Upper lobe of right lung (tissue), 1 donor: ENCODE measurements at regions not wholly inside any gene's neighbourhood (a gene's known extent, or its start where the extent isn't known, plus 50 kb on each side); places are given as distances from the start of the nearest gene placed in this dataset.
A peak's percentile ranks its signal among the peaks of the same experiment; 100 is the strongest.

ENCODE experiments used
- ATAC-seq: fragments of 200-7000 bp; cut with Tn5 transposase; one replicate; pipeline ENCODE4 v1.9.1; 2020; ENCODE audit warnings: mild to moderate bottlenecking, moderate library complexity
- DNase-seq: peaks from one replicate; pipeline ENCODE4 v3.0.0-alpha.2; 2020
- H3K27ac ChIP-seq: fragments of 200-600 bp; one replicate; pipeline ENCODE4 v1.8.0; 2022
- H3K27me3 ChIP-seq: fragments of 200-600 bp; one replicate; pipeline ENCODE4 v1.8.0; 2022; ENCODE audit warnings: mild to moderate bottlenecking
- H3K36me3 ChIP-seq: fragments of 200-600 bp; one replicate; pipeline ENCODE4 v1.8.0; 2022
- H3K4me1 ChIP-seq: fragments of 200-600 bp; one replicate; pipeline ENCODE4 v1.8.0; 2022
- H3K4me3 ChIP-seq: fragments of 200-600 bp; one replicate; pipeline ENCODE4 v1.8.0; 2022; ENCODE audit warnings: mild to moderate bottlenecking
- H3K9me3 ChIP-seq: fragments of 200-600 bp; one replicate; pipeline ENCODE4 v1.8.0; 2022
- intact Hi-C: fragments of 100-400 bp; cut with DNase I; formaldehyde crosslinking; loops from one replicate; pipeline ENCODE4 v1.11.0; 2022
- TF ChIP-seq, protein P1 (sequence below): fragments of 200-600 bp; IDR thresholded peaks from one replicate; pipeline ENCODE4 v1.8.0; 2022; ENCODE audit warnings: antibody characterized with exemption
- donor health status: DM: no; HTN: yes; CAD: no; lungs with severe emphysema.

DNA sequence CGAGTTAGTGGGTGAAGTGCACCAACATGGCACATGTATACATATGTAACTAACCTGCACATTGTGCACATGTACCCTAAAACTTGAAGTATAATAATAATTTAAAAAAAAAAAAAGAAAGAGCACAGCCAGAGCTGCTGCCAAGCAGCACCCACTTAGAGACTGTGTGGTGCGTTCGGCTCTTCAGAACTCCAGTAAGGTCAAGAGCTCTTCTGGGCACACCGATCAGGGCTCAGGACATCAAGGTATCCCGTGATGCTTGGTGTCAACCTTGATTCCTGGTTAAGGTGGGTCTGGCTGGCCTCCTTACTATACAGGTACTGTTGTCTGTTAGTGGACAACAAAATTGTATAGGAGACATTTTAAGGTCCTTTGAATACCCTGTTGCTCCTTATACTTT, 385.7 kb upstream of the AKR1E2 start:
- Histone ChIP-seq H3K9me3 (peaks cover 4% of the 10 kb centered on the region), H3K27me3 (no peaks in the 10 kb centered on the region), H3K4me3 (no peak overlapping the region), H3K36me3 (no peaks in the 10 kb centered on the region), H3K4me1 (no peaks in the 10 kb centered on the region), H3K27ac (no peak overlapping the region)
- TF ChIP-seq, protein P1, sequence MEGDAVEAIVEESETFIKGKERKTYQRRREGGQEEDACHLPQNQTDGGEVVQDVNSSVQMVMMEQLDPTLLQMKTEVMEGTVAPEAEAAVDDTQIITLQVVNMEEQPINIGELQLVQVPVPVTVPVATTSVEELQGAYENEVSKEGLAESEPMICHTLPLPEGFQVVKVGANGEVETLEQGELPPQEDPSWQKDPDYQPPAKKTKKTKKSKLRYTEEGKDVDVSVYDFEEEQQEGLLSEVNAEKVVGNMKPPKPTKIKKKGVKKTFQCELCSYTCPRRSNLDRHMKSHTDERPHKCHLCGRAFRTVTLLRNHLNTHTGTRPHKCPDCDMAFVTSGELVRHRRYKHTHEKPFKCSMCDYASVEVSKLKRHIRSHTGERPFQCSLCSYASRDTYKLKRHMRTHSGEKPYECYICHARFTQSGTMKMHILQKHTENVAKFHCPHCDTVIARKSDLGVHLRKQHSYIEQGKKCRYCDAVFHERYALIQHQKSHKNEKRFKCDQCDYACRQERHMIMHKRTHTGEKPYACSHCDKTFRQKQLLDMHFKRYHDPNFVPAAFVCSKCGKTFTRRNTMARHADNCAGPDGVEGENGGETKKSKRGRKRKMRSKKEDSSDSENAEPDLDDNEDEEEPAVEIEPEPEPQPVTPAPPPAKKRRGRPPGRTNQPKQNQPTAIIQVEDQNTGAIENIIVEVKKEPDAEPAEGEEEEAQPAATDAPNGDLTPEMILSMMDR = no peak
- intact Hi-C loops = no loop called here
- ATAC-seq = peak; percentile 61
- no peak for DNase-seq

DNA sequence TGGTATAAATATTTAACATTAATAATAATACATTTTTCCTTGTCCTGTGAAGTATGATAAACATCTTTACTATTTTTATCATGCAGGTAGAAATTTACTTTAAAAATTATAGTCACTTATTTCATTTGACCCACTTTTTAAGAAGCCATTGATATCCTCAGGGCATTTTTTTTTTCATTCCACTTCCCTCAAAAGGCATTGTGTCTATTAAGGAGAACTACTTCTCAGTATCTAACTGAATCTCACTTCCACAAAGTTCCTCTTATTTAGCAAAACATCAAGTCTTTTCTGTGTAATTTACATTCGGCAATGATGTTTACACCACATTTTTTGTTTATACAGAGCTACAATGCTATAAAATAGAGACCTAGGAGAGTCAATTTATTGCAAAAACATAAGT, 388.2 kb upstream of the AKR1E2 start:
- intact Hi-C loops = no loop called here
- Histone ChIP-seq H3K4me1 (no peaks in the 10 kb centered on the region), H3K9me3 (no peaks in the 10 kb centered on the region), H3K36me3 (no peaks in the 10 kb centered on the region), H3K27me3 (no peaks in the 10 kb centered on the region), H3K4me3 (no peak overlapping the region), H3K27ac (no peak overlapping the region)
- TF ChIP-seq, protein P1 = no peak
- DNase-seq (no peak), ATAC-seq (no peak)

DNA sequence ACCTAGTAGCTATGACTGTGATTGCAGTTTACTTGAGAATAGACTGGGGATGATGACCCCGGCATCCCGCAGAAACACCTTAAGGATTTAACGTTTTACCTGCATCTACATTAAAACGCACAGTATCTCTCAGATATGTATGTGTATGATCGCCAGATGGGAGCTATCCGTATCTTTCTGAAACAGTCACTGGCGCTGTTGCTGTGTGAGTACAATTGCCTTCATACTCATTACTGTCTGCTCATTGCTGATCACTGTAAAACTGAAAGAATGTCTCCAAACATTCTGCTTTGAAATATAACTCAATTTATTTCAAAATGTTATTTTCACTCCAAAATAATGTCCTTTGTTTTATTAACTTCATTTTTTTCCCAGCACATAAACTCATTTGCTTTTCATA, 388.9 kb upstream of the AKR1E2 start:
- TF ChIP-seq, protein P1 = no peak
- Histone ChIP-seq H3K27ac (no peak overlapping the region), H3K4me3 (no peak overlapping the region), H3K36me3 (no peaks in the 10 kb centered on the region), H3K9me3 (no peaks in the 10 kb centered on the region), H3K27me3 (no peaks in the 10 kb centered on the region), H3K4me1 (no peaks in the 10 kb centered on the region)
- intact Hi-C loops = no loop called here
- ATAC-seq (no peak), DNase-seq (no peak)

DNA sequence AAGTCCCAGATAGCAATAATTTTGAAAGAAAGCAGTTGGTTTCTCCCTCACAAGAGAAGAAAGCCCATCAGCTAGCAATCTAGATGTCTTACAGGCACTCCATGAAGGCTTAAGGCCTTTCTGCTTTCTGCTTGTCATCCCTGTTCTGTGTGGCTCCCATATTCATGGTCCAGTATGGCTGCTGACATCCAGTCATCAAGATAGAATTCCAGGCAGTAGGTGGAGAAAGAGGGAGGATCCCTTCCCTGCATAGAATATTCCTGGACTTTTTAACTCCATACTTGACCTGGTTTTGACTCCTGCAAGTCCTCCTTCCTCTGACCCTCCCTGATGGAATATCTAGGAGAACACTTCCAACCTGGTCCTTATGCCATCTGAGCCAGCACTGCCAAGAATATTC, 389.9 kb upstream of the AKR1E2 start:
- H3K4me3 ChIP-seq = no peak overlapping the region
- TF ChIP-seq, protein P1 = no peak
- no peak overlapping the region for H3K27ac ChIP-seq
- ATAC-seq (no peak), DNase-seq (no peak)
- intact Hi-C loops = no loop called here
- H3K9me3 ChIP-seq = no peaks in the 10 kb centered on the region
- no peaks in the 10 kb centered on the region for H3K4me1 ChIP-seq
- no peaks in the 10 kb centered on the region for H3K27me3 ChIP-seq
- H3K36me3 ChIP-seq = no peaks in the 10 kb centered on the region

DNA sequence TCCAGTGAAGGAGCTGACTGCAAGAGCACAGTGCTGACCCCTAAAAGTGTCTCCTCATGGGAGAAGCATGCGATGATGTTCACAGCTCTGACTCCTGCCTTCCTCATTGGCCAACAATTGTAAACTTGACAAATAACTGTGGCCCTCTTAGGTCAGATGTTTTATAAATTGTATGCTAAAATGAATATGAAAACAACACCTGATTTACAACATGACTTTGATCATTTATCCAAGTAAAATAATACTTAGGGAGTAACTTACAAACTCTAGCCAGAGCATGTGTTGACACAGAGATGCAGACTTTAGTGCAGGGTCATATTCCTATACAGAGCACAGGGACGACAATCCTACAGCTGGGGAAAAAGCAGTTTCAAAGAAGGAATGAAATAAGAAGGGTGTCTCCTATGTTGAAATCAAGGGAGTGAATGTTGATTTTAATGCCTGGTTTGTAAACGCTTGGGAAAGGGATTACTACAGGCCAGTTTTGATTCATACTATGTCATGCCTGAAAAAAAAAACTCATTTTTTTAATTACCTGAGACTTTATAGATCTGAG, 391.4 kb upstream of the AKR1E2 start:
- TF ChIP-seq, protein P1 = no peak
- H3K27ac ChIP-seq = no peak overlapping the region
- ATAC-seq = no peak
- intact Hi-C loops = no loop called here
- no peak for DNase-seq
- H3K27me3 ChIP-seq = no peaks in the 10 kb centered on the region
- no peaks in the 10 kb centered on the region for H3K36me3 ChIP-seq
- H3K9me3 ChIP-seq = no peaks in the 10 kb centered on the region
- no peak overlapping the region for H3K4me3 ChIP-seq
- H3K4me1 ChIP-seq = no peaks in the 10 kb centered on the region

DNA sequence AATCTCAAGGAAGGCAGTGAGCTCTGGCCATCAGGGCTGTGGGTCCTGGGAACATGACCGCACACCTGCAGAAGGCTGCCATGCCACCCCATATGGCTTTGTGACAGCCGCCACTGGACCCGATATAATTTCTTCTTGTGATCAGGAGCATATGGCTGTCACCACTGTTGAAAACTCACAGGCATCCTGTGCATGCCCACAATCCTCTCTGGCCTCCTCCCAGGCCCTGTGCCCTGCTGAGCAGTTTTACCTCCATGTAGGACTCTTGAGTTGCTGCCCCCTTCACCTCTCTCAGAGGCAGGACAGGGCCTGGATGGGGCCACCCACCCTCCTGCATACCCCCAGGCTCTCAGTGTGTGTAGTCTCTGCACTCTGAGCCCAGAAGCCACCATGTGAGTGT, 391.9 kb upstream of the AKR1E2 start:
- TF ChIP-seq, protein P1 = no peak
- ATAC-seq (no peak), DNase-seq (no peak)
- Histone ChIP-seq H3K4me3 (no peak overlapping the region), H3K4me1 (no peaks in the 10 kb centered on the region), H3K27ac (no peak overlapping the region), H3K9me3 (no peaks in the 10 kb centered on the region), H3K27me3 (no peaks in the 10 kb centered on the region), H3K36me3 (no peaks in the 10 kb centered on the region)
- intact Hi-C loops = no loop called here
